Large intestine (tissue), 3 donors: ENCODE measurements at regions not wholly inside any gene's neighbourhood (a gene's known extent, or its start where the extent isn't known, plus 50 kb on each side); places are given as distances from the start of the nearest gene placed in this dataset.
A peak's percentile ranks its signal among the peaks of the same experiment; 100 is the strongest.
"Not testable (repeated sequence)": the region's sequence is repeated elsewhere in the genome, so short reads cannot be mapped to it uniquely, and the experiment has no call there.

ENCODE experiments used
- DNase-seq, 2 donors: peaks; one replicate each; pipeline versions ENCODE4 v3.0.0 to v3.0.0-alpha.2; 2013
- H3K27ac ChIP-seq: one replicate; pipeline ENCODE4 v1.5.1; 2013; ENCODE audit warnings: low read length
- H3K27me3 ChIP-seq: 2 replicates; pipeline ENCODE4 v1.6.1; 2013; ENCODE audit warnings: low read length; ENCODE audit not compliant: control insufficient read depth, insufficient read depth
- H3K36me3 ChIP-seq: 2 replicates; pipeline ENCODE4 v1.6.1; 2013; ENCODE audit warnings: low read length; ENCODE audit not compliant: control insufficient read depth, insufficient read depth
- H3K4me1 ChIP-seq: one replicate; pipeline ENCODE4 v1.6.1; 2013; ENCODE audit warnings: low read length; ENCODE audit not compliant: control insufficient read depth, insufficient read depth
- H3K4me3 ChIP-seq: one replicate; pipeline ENCODE4 v1.5.1; 2013; ENCODE audit warnings: low read length
- H3K9me3 ChIP-seq: one replicate; pipeline ENCODE4 v1.6.1; 2013; ENCODE audit warnings: mild to moderate bottlenecking, low read depth, low read length, moderate library complexity; ENCODE audit not compliant: control insufficient read depth
- WGBS: methylation state at CpG from one replicate; pipeline ENCODE4 v1.1.5; 2013; ENCODE audit warnings: low lambda C conversion rate; ENCODE audit not compliant: insufficient coverage; 5-methylcytosine and 5-hydroxymethylcytosine counted together

DNA sequence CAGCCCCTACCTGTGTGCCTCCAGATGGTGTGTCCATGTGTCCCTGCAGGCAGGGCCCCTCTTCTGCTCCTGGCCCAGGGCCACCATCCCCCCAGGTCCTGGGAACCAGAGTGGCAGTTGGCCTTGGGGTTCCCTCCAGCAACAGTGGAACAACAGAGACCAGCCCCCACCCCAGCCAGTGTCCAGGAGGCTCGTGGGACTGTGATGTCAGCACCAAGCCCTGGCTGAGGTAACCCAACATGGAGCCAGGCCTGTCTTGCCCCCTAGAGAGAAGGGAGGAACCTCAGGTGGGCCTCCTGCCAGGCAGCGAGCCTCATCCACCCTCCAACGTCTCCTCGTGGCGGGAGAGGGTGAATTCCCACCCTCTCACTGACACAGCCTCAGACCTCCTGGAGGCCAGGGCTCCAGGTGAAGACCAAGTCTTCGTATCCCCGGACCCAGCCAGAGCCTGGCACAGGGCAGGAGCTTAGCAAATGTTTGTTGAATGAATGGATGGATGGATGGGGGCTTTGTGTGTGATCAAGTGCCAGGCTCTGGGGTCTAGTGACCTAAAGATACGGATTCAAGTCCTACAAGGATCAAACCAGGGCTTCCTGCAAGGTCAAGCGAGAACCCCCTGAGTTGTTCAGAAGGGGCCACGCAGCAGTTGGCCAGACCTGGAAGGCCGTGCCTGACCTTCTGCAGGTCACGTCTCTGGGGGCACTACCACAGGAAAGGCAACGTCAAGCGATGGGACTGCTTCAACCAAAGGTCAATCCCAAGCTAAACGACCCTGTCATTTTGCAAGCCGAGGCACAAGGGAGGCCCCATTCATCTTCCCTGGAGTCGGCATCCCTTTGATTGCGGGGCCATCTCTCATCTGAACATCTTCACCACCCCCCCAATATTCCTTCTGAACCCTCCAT lies 204.7 kb downstream of the TBC1D2B start:
- not testable (repeated sequence) for H3K27me3 ChIP-seq, DNase-seq, H3K4me1 ChIP-seq, H3K4me3 ChIP-seq, H3K9me3 ChIP-seq, H3K27ac ChIP-seq, H3K36me3 ChIP-seq
- no CpG with 5 or more reads among the region's 18 CpGs for WGBS

DNA sequence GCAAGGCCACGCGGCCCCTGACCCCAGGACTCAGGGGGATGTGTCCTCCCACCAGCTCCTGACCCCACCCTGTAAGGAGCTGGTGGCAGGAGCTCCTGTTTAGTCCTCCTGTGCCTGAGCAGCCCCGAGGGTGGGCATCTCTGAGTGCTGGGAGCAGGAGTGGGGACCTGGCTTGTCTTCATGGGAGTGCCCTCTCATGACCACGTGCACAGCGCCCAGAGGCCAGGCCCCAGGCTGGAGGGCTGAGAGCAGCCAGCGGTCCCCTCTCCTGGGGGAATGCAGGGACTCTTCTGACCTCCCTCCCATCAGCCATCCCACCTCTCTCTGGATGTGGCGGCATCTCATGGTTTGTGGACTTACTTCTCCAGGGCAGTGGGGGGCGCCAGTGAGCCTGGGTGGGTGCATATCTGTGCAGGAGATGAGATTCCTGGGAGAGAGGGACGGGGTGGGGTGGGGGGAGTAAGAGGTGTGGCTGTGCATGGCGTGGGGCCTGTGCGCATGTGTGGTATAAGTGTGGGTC lies 205.6 kb downstream of the TBC1D2B start:
- DNase-seq = no peak
- Histone ChIP-seq H3K4me3 (no peak overlapping the region), H3K9me3 (peaks cover 3% of the 10 kb centered on the region), H3K4me1 (peaks cover 4% of the 10 kb centered on the region), H3K36me3 (no peaks in the 10 kb centered on the region), H3K27me3 (no peaks in the 10 kb centered on the region), H3K27ac (no peak overlapping the region)
- WGBS = no CpG with 5 or more reads among the region's 11 CpGs

DNA sequence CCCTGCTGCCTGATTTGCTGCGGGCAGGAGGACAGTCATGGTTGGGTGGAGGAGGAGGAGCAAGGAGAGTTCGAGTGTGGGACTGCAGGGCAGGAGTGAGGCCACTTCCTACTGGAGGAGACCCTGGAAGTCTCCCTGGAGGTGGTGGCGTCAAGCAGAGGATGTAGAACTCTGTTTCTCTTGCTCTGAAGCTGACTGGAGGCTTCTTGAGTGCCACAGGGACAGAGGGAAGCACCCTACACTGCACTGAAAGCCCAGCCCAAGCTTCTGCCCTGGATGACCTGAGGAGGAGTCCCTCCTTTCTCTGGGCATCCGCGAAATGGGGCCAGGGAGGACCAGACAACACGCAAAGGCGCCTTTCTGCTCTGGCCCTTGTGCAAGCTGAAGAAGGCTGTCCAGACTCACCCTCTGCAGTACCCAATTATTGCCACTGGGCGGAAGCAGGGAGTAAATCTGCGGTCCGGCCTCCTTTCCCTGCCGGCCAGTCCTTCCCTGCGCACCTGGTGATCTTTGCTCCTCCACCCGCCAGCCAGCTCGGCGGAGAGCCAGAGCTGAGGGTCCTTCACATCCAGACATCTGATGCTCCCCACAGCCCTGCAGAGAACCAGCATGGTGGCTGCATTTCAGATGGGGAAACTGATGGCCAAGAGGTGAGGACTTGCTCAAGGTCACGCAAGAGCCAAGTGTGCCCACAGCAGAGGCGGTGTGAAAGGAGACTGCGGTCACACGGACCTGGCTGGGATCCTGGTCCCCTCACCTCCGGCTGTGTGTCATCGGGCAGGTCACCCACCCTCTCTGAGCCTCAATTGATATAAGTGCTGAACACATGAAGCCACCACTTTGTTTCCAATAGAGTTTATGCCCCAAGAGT lies 207.1 kb downstream of the TBC1D2B start:
- H3K27me3 ChIP-seq = no peaks in the 10 kb centered on the region
- peaks cover 4% of the 10 kb centered on the region for H3K4me1 ChIP-seq
- H3K4me3 ChIP-seq = no peak overlapping the region
- peak; percentile 63 to 67 for DNase-seq
- H3K27ac ChIP-seq = no peak overlapping the region
- peaks cover 3% of the 10 kb centered on the region for H3K9me3 ChIP-seq
- no peaks in the 10 kb centered on the region for H3K36me3 ChIP-seq
- no CpG with 5 or more reads among the region's 21 CpGs for WGBS

DNA sequence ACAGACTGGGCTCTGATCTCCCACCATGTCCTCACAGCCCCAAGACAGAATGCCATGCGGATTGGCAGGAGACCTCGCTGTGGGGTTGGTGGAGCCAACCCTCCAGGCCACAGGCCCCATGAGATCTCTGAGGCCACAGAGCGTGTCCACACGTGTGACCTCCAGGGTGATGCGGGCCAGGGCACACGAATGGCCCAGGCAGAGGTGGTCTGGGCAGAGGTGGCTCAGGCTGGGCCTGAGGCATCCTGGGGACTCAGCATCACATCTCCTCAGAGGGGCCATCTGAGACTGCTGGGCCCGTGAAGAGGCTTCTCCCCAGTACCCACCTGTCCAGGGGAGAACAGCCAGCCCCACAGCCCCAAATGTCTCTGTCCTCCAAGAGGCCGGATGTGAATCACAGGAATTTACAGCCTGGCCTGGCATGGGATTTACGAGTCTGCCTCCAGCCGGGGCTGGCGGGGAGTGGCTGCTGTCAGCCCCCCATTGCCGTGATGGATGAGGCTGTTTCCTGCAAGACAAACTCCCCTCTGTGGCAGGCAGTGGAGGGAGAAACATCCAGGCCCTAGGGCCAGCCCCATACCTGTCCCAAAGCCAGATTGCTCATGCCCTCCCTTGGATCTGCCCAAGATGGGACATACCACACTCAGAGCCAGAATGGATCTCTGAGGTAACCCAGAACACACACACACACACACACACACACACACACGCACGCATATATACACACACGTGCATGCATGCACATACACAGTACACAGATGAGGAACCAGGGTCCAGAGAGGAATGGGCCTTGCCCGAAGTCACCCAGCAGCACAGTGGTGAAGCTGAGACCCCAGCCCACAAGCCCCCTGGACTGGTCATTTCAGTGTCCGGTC lies 208.3 kb downstream of the TBC1D2B start:
- Histone ChIP-seq H3K27me3 (no peaks in the 10 kb centered on the region), H3K4me3 (no peak overlapping the region), H3K9me3 (peaks cover 3% of the 10 kb centered on the region), H3K27ac (no peak overlapping the region), H3K36me3 (no peaks in the 10 kb centered on the region), H3K4me1 (peaks cover 4% of the 10 kb centered on the region)
- no peak for DNase-seq
- 80% methylated on average over 1 of the region's 17 CpGs for WGBS

DNA sequence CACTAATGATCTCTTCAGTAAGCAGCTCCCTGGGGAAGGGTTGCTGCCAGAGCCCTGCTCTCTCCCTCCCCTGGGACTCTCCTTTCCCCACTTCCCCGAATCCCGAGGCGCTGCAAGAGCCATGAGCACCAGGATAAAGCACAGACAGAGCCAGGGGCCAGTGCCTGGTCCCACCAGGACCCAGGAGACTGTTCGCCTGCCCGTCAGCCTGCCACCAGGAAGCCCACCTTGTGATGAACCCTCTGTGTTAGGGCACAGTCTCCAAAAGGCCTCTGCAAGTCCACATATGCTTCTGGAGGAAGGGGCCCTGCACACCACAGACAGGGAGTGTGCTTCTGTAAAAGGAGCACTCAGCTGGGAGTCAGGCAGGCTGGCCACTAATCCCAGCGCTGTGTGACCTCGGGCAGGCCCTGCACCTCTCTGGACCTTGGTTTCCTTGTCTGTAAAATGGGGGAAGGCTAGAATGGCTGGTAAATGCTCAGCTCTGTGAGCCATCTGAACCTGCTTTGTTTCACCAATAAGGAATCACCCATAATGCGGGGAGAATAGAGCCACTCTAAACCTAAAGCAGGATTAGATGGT lies 209.4 kb downstream of the TBC1D2B start:
- not testable (repeated sequence) for H3K4me3 ChIP-seq, H3K27ac ChIP-seq, H3K27me3 ChIP-seq, DNase-seq, H3K36me3 ChIP-seq, H3K9me3 ChIP-seq, H3K4me1 ChIP-seq
- WGBS = no CpG with 5 or more reads among the region's 8 CpGs

DNA sequence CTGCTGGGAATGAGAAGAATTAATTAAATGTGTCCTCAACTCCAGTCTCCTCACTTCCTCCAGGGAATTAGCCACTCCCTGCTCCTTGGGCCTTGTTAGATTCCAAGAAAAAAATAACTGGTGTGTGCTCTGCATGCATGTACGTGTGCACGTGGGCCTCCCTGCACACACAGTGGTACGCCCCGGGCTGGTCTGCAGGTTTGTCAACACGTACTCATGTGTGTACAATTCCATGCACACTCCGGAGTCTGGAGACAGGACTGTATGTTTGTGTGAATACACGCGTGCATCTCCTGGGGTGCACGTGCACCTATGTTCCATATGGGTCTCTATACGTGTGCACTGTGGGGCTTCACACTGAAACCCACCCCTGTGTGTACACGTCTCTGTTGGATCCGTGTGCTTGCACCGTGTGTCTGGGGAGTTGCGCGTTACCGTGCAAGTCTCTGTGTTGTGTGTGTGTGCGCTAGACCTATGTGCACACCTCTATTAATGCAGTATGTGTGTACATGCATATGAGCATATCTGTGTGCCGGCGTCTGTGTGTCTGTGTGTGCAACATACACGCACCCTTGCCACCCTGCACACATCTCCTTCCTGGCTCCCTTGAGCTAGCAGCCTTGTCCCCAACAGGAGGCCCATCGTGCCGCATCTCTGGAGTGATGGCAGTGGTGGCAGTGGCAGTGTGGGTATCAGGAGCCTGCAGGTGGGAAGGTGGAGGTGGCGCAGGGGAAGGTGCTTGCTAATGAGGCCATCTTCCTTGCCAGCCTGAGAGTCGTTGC lies 210.1 kb downstream of the TBC1D2B start:
- WGBS = no CpG with 5 or more reads among the region's 24 CpGs

DNA sequence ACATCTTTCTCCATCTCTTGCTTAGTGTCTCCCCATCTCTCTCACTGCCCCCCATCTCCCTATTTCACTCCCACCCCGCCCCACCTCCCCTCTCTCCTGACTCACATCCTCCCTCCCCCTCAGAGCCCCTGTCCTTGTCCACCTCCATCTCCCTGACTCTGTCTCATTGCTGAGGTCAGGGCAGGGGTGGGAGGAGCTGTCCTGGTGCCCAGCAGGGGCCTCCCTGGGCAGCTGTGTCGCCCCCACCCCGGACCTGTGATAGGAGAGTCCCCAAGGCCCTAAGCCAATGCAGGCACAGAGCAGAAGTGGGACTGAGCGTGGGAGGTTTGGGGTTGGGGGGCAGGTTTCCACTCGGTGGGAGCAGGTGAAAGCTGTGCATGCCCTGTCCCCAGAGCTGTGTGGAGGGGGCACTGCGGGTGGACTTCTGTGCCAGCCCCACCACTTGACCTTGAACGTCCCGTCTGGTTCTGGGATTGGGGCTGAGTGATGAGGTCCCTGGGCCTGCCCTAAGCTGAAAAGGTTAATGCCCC lies 210.8 kb downstream of the TBC1D2B start:
- no peaks in the 10 kb centered on the region for H3K36me3 ChIP-seq
- peaks cover 10% of the 10 kb centered on the region for H3K4me1 ChIP-seq
- H3K4me3 ChIP-seq = no peak overlapping the region
- WGBS = no CpG with 5 or more reads among the region's 8 CpGs
- DNase-seq = no peak
- no peaks in the 10 kb centered on the region for H3K27me3 ChIP-seq
- H3K9me3 ChIP-seq = peaks cover 3% of the 10 kb centered on the region
- H3K27ac ChIP-seq = no peak overlapping the region

More for the DNA sequence above, 210.1 kb downstream of the TBC1D2B start:
- H3K4me3 ChIP-seq = no peak overlapping the region
- no peaks in the 10 kb centered on the region for H3K36me3 ChIP-seq
- no peak overlapping the region for H3K27ac ChIP-seq
- H3K9me3 ChIP-seq = peaks cover 3% of the 10 kb centered on the region
- DNase-seq = no peak
- H3K27me3 ChIP-seq = no peaks in the 10 kb centered on the region
- H3K4me1 ChIP-seq = peaks cover 10% of the 10 kb centered on the region

DNA sequence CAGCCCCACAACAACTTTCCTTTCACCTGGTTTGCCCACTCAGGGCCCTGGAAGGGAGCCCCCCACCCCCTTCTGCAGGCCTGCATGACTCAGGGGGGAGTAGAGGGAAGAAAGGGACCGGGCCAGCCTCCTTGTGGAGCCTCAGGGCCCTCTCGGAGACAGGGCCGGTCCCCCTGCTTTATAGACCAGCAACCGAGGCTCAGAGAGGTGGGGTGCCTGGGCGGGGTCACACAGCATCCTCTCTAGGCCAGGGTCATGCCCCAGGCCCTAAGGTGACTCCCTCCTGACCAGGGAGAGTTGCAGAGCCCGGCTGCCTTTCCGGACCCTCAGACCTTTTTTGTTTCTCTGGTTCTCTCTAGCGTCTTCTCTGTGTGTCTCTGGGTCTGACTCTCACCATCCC lies 211.3 kb downstream of the TBC1D2B start:
- Histone ChIP-seq H3K9me3 (no peaks in the 10 kb centered on the region), H3K4me1 (peaks cover 10% of the 10 kb centered on the region), H3K27ac (no peak overlapping the region), H3K36me3 (no peaks in the 10 kb centered on the region), H3K27me3 (no peaks in the 10 kb centered on the region), H3K4me3 (no peak overlapping the region)
- 100% methylated on average over 1 of the region's 8 CpGs for WGBS
- DNase-seq = no peak

DNA sequence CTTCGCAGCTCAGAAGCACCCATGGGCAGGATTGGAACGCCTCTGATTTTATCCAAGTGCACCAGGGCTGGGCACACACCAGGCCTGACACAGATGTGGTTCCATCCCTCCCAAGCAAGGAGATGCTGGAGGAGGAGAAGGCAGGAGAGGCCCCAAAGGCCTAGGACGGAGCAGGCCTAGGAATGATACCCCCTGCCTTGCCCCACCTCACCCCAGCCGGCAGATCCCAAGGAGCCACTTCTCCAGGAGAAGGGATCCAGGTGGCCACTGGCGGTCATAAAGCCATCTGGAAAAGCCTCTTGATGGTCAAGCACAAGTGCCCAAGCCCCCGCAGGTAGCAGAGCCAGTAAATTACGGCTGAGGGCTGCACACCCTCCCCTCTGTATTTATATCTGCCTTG lies 211.8 kb downstream of the TBC1D2B start:
- peaks cover 11% of the 10 kb centered on the region for H3K4me1 ChIP-seq
- no peak for DNase-seq

More for the DNA sequence above, 211.8 kb downstream of the TBC1D2B start:
- Histone ChIP-seq H3K36me3 (no peaks in the 10 kb centered on the region), H3K27ac (no peak overlapping the region), H3K9me3 (no peaks in the 10 kb centered on the region), H3K27me3 (no peaks in the 10 kb centered on the region), H3K4me3 (no peak overlapping the region)
- no CpG with 5 or more reads among the region's 7 CpGs for WGBS
